HG03196 (cell line): ENCODE measurements at regions not wholly inside any gene's neighbourhood (a gene's known extent, or its start where the extent isn't known, plus 50 kb on each side); places are given as distances from the start of the nearest gene placed in this dataset.

Experiments
- ATAC-seq: cut with Tn5 transposase; IDR thresholded peaks from one replicate; pipeline ENCODE4 v1.9.1; 2021; ENCODE audit not compliant: unreplicated experiment

GRCh38 chr13:34513526-34513925 lies 428.5 kb upstream of the NBEA start:
- no peak for ATAC-seq

GRCh38 chr13:34515201-34515600 lies 426.9 kb upstream of the NBEA start:
- no peak for ATAC-seq

GRCh38 chr13:34521171-34521570 lies 420.9 kb upstream of the NBEA start:
- no peak for ATAC-seq

- ATAC-seq, result no peak
These were observed 419.3 kb upstream of the NBEA start for GRCh38 chr13:34522808-34523207.

GRCh38 chr13:34523406-34523805 lies 418.7 kb upstream of the NBEA start:
- ATAC-seq, result no peak

- no peak for ATAC-seq
These were observed 408.1 kb upstream of the NBEA start for GRCh38 chr13:34533941-34534340.

GRCh38 chr13:34542321-34542720 lies 399.7 kb upstream of the NBEA start:
- no peak for ATAC-seq

GRCh38 chr13:34543836-34544235 lies 398.2 kb upstream of the NBEA start:
- no peak for ATAC-seq

GRCh38 chr13:34545461-34545860 lies 396.6 kb upstream of the NBEA start:
- no peak for ATAC-seq

- ATAC-seq, result no peak
These were observed 395.5 kb upstream of the NBEA start for GRCh38 chr13:34546344-34547250.

- ATAC-seq, result no peak
These were observed 394.1 kb upstream of the NBEA start for GRCh38 chr13:34547929-34548328.

GRCh38 chr13:34553376-34553775 lies 388.7 kb upstream of the NBEA start:
- ATAC-seq, result no peak

- no peak for ATAC-seq
These were observed 386.1 kb upstream of the NBEA start for GRCh38 chr13:34555988-34556387.

GRCh38 chr13:34561033-34561432 lies 381.0 kb upstream of the NBEA start:
- ATAC-seq, result no peak

GRCh38 chr13:34567597-34567996 lies 374.5 kb upstream of the NBEA start:
- ATAC-seq, result no peak

- no peak for ATAC-seq
These were observed 371.2 kb upstream of the NBEA start for GRCh38 chr13:34570698-34571353.

- ATAC-seq, result no peak
These were observed 370.4 kb upstream of the NBEA start for GRCh38 chr13:34571716-34572115.

- ATAC-seq, result no peak
These were observed 365.0 kb upstream of the NBEA start for GRCh38 chr13:34577051-34577450.

GRCh38 chr13:34578471-34578870 lies 363.6 kb upstream of the NBEA start:
- ATAC-seq, result no peak

GRCh38 chr13:34578917-34579316 lies 363.2 kb upstream of the NBEA start:
- ATAC-seq, result no peak

GRCh38 chr13:34583181-34583580 lies 358.9 kb upstream of the NBEA start:
- no peak for ATAC-seq

- no peak for ATAC-seq
These were observed 354.5 kb upstream of the NBEA start for GRCh38 chr13:34587576-34587975.
